ENCODE measurements at regions not wholly inside any gene's neighbourhood (a gene's known extent, or its start where the extent isn't known, plus 50 kb on each side); places are given as distances from the start of the nearest gene placed in this dataset.

DNA sequence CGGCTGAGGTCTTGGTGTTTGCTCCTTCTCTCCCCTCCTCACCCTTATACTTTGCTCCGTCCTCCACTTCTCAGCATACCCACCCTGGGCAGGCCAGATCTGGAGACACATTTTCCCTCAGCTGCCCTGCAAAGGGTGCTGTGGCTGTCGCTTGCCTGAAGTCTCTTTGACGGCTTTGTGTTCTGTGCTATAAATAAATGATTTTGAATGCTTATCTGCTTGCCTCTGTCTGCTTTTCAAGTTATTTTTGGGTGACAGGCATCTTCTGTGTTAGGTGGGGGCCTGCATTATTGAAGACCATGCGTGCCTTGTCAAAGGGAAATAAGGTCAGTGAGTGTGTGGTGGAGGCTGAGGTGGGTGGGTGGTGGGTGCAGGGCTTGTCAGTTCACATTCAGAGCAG, 66.9 kb upstream of the KCND3 start:
- H3K36me3 ChIP-seq (replicated peaks; ENCODE audit: insufficient read depth, low read depth), result no peaks in the 10 kb centered on the region
- DNase-seq (ENCODE audit: low spot score), result no peak
- H3K27ac ChIP-seq, result no peak overlapping the region
- H2AFZ ChIP-seq, result no peak overlapping the region
- no peaks in the 10 kb centered on the region for H4K20me1 ChIP-seq (ENCODE audit: insufficient read depth, poor library complexity, severe bottlenecking)
- H3K9me2 ChIP-seq (replicated peaks; ENCODE audit: insufficient read depth), result no peaks in the 10 kb centered on the region
- TF ChIP-seq EZH2phosphoT487 (IDR thresholded peaks at IDR 0.05; ENCODE audit: low read depth, severe bottlenecking, unreplicated experiment), result no peak
- TF ChIP-seq, protein P1, sequence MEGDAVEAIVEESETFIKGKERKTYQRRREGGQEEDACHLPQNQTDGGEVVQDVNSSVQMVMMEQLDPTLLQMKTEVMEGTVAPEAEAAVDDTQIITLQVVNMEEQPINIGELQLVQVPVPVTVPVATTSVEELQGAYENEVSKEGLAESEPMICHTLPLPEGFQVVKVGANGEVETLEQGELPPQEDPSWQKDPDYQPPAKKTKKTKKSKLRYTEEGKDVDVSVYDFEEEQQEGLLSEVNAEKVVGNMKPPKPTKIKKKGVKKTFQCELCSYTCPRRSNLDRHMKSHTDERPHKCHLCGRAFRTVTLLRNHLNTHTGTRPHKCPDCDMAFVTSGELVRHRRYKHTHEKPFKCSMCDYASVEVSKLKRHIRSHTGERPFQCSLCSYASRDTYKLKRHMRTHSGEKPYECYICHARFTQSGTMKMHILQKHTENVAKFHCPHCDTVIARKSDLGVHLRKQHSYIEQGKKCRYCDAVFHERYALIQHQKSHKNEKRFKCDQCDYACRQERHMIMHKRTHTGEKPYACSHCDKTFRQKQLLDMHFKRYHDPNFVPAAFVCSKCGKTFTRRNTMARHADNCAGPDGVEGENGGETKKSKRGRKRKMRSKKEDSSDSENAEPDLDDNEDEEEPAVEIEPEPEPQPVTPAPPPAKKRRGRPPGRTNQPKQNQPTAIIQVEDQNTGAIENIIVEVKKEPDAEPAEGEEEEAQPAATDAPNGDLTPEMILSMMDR (IDR thresholded peaks at IDR 0.05; ENCODE audit: poor library complexity), result no peak
- TF ChIP-seq EZH2 (IDR thresholded peaks at IDR 0.05; ENCODE audit: borderline replicate concordance), result no peak
- H3K9me3 ChIP-seq (ENCODE audit: low read depth), result no peaks in the 10 kb centered on the region
- H3K27me3 ChIP-seq, result no peaks in the 10 kb centered on the region
- no peak overlapping the region for H3K4me2 ChIP-seq
- 86% methylated on average over 5 of the region's 5 CpGs for WGBS (ENCODE audit: low lambda C conversion rate, missing lambda C conversion rate)
- H3K4me1 ChIP-seq (ENCODE audit: insufficient read depth), result no peaks in the 10 kb centered on the region
- H3K79me2 ChIP-seq, result no peaks in the 10 kb centered on the region
- H3K4me3 ChIP-seq, result no peak overlapping the region

DNA sequence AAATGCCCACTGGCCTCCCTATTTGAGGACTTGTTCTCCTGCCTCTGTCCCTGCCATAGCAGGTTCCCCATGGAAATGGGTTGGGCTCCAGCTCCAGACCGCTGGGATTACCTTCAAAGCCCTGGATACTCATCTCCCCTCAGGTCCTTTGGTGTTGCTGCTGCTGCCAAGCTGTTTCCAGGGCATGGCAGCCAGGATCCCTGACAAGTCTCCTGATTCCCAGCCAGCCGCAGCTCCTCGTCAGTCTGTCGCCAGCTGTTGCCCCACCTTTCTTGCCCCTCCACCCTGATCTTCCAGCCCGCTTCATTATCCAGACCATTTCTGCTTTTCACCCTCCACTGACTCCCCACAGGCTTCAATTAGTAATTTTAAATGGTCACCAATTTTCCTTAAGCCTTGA, 68.3 kb upstream of the KCND3 start:
- no peaks in the 10 kb centered on the region for H3K79me2 ChIP-seq
- DNase-seq (ENCODE audit: low spot score), result no peak
- no peaks in the 10 kb centered on the region for H3K27me3 ChIP-seq
- no peaks in the 10 kb centered on the region for H3K9me2 ChIP-seq (replicated peaks; ENCODE audit: insufficient read depth)
- H3K4me2 ChIP-seq, result no peak overlapping the region
- no peak overlapping the region for H2AFZ ChIP-seq
- H3K4me3 ChIP-seq, result no peak overlapping the region
- no peaks in the 10 kb centered on the region for H3K4me1 ChIP-seq (ENCODE audit: insufficient read depth)
- TF ChIP-seq EZH2 (IDR thresholded peaks at IDR 0.05; ENCODE audit: borderline replicate concordance) (no peak), EZH2phosphoT487 (IDR thresholded peaks at IDR 0.05; ENCODE audit: low read depth, severe bottlenecking, unreplicated experiment) (no peak)
- TF ChIP-seq, protein P1 (IDR thresholded peaks at IDR 0.05; ENCODE audit: poor library complexity), result no peak
- 86% methylated on average over 5 of the region's 5 CpGs for WGBS (ENCODE audit: low lambda C conversion rate, missing lambda C conversion rate)
- H3K9me3 ChIP-seq (ENCODE audit: low read depth), result no peaks in the 10 kb centered on the region
- H4K20me1 ChIP-seq (ENCODE audit: insufficient read depth, poor library complexity, severe bottlenecking), result no peaks in the 10 kb centered on the region
- H3K36me3 ChIP-seq (replicated peaks; ENCODE audit: insufficient read depth, low read depth), result no peaks in the 10 kb centered on the region
- no peak overlapping the region for H3K27ac ChIP-seq

DNA sequence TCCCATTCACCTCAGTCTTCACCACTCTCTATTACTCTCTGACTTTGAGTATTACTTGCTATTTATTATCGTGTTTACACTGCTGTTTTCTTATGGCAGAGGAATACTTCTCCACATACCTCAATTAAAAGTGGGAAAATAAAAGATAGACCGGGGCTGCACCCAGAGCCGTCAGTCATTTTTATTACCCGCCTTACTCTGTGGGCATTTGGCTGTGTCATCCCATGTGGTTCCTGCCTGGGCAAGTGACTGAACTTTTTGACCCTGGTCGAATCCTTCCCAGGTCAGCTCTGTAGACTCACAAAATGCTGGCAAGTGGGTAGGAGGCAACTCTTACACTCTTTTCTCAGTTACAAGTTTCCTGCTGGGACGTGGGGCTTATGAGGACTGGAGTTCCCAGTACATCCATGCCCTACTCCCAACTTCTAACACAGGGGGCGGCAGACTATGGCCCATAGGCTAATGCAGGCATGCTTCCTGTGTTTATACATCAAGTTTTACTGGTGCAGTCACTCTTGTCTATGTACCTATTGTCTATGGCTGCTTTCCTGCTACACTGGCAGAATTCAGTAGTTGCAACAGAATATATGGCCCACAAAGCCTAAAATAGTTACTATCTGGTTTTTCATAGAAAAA, 69.5 kb upstream of the KCND3 start:
- Histone ChIP-seq H3K36me3 (replicated peaks; ENCODE audit: insufficient read depth, low read depth) (no peaks in the 10 kb centered on the region), H3K4me3 (no peak overlapping the region), H4K20me1 (ENCODE audit: insufficient read depth, poor library complexity, severe bottlenecking) (no peaks in the 10 kb centered on the region), H2AFZ (no peak overlapping the region), H3K27ac (no peak overlapping the region), H3K9me3 (ENCODE audit: low read depth) (no peaks in the 10 kb centered on the region), H3K4me2 (no peak overlapping the region), H3K9me2 (replicated peaks; ENCODE audit: insufficient read depth) (no peaks in the 10 kb centered on the region), H3K79me2 (no peaks in the 10 kb centered on the region), H3K4me1 (ENCODE audit: insufficient read depth) (no peaks in the 10 kb centered on the region), H3K27me3 (no peaks in the 10 kb centered on the region)
- no peak for DNase-seq (ENCODE audit: low spot score)
- TF ChIP-seq, protein P1 (IDR thresholded peaks at IDR 0.05; ENCODE audit: poor library complexity), result no peak
- TF ChIP-seq EZH2phosphoT487 (IDR thresholded peaks at IDR 0.05; ENCODE audit: low read depth, severe bottlenecking, unreplicated experiment) (no peak), EZH2 (IDR thresholded peaks at IDR 0.05; ENCODE audit: borderline replicate concordance) (no peak)
- WGBS (ENCODE audit: low lambda C conversion rate, missing lambda C conversion rate), result 78% methylated on average over 7 of the region's 7 CpGs

All from hepatocyte (in vitro differentiated cells).